ENCODE measurements at regions not wholly inside any gene's neighbourhood (a gene's known extent, or its start where the extent isn't known, plus 50 kb on each side); places are given as distances from the start of the nearest gene placed in this dataset.

DNA sequence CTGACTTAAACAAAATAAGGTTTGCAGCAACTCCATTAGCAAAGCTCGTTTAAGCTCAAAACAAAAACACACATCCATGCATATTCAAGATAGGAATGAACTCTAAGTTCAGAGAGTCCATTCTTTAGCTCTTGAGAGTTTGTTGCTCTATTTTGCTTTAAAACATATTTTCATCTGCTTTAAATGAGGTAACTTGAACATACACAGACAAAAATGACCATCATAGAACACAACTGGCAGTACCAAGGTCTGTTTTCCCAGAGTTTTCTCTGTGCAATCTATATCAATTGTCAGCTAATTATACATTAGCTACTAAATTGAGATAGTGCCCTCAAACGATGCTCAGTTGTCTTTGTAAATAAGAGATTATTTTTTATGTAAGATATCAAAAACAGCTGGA, 423.2 kb upstream of the ANO3 start:
- DNase-seq = no peak

DNA sequence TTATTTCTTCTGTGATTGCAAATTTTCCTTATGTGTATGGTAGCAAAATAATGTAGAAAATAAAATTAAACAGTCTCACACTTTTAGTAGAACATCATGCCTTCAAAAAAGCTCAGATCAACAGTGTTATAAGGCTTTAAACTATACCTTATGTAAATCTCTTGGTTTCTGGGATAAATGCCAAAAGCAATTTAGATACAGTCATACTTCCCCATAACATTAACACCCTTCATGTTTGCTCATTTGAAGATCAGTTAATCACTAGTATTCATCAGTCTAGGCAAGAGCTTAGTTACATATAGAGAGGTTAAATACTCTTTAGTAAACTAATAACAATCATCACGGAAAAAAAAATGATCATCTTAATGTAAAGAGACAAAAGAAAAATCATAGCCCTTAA, 421.8 kb upstream of the ANO3 start:
- DNase-seq = no peak

DNA sequence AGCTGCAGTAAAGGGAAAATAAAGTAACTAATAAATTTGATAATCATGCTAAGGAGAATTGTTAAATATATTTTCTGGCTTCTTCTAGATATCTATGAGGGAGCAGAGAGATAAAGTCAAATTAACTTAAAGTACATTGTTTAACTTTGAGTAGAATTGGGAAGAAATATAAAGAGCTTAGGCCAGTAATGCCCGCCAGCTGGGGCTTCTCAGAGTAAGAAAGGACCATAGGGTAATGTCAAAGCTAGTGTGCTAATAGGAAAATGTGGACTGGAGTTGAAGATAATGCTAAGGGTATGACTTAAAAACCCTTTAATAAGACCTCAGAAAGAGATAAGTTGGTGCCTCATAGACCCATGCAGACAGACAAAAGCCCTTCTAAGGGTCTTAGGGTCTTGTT, 411.6 kb upstream of the ANO3 start:
- DNase-seq = no peak

DNA sequence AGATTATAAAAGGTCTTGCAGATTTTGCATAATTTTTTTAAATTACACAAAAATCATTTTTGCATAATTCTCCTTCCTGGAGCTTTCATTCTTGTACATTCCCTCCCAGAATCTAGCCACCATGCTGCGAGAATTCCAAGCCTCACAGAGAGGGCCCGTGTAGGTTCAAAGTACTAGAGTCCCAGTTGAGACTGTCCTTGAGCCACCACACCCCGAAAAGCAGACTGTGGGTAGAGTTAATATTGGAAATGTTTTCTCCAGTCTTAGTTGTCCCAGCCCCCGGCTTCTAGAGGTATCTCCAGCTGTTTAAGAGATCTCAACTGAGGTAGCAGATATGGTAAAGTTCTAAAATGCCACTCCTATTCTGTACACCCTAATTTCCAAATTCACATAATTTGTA, 407.3 kb upstream of the ANO3 start:
- DNase-seq = no peak

DNA sequence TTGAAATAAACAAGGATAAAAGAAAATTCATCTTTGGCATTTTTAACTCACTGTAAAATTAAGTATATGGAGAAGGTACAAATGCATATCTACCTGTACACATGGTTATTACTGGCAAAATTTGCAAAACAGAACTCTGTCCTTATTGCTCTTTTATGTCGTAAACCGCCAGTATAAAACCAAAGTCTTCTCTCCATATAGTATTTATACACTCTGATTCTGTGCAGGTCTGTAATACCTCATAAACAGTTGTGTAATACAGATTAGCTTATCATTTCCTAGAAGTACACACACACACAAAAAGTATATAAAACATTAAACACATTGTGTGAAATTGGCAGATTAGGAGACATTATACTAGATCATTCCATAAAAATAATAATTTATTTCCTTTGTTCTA, 406.6 kb upstream of the ANO3 start:
- no peak for DNase-seq

DNA sequence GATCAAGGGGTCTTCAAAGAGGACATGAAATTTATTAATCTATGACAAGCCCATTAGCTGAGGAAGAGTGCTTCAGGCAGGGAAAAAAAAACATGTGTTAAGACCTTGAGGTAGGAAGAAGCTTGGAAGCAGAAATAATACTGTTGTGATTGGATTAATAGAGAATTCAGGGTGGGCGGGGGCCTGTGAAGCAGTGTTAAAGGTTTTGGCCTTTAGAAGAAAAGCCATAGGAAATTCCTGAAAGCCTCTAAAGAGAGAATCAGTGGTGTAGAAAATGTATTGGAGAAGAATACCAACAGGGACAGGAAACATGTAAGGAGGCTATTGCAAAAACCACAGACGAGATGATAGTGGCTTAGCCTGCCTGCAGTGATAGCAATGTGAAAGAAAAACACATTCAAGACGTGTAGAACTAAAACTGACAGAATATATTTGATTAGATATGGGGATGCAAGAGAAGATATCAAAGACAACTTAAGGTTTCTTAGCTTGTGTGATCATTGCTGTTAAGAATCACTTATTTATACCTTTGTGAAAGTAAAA, 404.4 kb upstream of the ANO3 start:
- DNase-seq = no peak

DNA sequence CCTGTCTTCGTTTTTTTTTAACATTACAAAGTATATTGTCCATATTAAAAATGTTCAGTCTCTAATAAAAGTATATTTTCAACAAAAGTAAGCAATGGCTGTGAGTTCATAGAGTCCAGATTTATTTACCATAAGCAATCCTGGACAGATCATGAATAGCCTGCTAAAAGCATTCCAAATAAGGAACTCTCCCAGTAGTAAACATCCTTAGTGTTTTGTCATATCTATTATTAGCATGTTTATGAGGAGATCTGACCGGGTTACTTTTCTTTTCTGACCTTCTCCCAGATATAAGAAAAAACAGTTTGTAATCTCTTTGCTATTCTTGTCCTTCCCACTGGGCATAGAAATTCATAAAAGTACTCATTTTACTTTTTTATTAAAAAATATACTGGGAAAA, 403.9 kb upstream of the ANO3 start:
- DNase-seq = no peak

DNA sequence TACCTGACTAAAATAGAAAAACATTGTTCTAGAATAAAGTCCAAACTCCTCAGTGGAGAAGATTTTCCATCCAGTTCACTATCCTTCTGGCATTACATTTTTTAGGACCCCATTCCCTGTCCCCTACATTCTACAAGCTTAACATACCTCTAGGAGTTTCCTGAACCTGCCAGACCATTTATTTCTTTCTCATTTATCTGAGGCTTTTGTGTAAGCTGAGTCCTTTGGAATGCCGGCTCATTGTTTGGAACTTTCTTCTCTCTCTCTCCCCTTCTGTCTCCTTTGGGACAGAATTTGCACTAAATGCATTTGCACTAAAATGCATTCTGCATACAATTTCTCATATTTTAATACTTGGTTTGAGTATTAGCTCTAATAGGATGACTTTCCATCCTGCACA, 393.0 kb upstream of the ANO3 start:
- DNase-seq = no peak

DNA sequence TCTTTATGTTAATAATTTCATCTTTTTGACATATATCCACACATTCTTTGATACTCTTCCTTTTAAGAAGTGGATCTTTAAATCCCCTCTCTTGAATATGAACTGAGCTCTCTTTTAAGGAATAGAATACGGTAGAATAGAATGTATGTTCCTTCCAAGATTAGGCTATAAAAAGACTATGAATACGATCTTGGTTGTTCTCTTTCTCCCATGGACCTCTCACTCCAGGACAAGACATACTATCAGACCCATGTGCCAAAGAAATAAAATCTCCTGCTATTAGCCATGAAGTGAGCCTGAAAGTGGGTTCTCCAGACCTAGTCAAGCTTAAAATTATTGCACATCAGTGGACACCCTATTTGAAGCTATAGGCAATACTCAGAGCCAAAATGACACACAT, 392.2 kb upstream of the ANO3 start:
- no peak for DNase-seq

DNA sequence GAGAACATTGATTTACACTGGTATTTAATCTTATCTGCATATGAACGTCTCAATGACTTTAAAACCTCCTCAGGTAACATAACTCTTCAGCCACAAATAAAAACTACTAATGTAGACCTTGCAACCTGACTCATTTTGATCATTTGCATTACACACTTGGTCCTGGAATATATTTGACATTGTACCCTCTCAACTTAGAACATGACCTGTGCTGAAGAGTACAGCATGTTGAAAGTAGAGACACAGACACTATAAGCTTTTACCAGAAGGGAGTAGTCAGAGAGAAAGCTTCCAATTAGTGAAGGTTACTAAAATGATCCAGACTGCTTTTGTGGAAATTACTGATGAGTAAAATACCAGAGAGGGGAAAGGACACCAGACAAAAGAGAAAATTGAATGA, 390.6 kb upstream of the ANO3 start:
- DNase-seq = no peak

DNA sequence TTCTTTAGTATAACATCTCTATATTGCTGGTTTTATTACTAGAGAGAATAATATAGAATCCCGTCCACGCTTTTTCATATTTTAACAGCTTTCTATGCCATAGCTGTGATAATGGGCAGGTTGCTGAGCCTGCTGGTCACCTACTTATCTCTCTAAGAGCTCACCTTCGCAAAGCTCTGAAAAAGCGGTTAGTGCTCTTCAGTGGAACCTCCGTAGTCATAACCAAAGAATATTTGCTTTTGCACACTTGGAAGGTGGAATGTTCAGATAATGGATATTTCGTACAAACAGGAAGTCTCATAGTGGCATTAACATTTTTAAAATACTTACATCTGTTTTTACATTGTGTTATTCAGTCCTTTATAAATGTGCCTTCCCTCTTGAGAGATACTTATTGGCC, 388.9 kb upstream of the ANO3 start:
- DNase-seq = no peak

DNA sequence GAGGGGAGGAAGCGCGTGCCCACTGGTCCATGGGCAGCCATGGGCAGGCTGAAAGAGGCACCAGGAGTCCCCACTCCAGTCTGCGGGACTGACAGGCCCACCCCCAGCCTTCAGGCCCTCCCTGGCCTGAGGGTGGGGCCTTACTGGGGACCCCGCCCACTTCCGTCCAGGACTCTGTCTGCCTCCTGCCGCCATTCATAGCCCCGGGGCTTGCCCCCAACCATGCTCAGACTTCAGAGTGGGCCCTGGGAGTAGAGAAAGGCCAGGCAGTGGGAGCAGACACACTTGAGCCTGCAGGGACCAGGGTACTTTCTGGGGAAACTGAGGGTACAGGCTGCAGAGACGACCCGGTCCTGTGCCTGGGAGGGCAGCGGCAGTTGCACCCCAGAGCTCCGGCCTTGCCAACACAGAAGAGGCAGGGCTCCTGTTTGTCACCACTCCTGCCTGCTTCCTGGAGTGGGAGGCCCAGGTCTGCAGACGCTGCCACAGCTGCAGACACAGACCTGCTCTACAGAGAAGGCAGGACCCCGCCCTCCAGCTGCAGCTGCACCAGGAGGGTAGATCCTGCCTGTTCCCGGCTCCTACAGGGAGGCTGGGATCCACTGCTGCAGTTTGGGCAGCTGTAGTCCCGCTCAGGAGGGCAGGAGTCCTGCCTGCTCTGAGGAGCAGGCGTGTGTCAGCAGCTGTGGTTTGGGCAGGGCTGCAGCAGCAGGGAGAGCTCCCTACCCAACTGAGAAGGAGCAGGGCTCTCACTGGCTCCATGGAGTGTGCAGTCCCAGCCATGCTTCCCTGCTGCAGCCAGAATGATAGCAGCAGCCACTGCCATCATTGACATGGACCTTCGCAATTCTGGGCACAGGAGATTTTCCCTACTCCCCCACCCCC, 387.9 kb upstream of the ANO3 start:
- DNase-seq = no peak

DNA sequence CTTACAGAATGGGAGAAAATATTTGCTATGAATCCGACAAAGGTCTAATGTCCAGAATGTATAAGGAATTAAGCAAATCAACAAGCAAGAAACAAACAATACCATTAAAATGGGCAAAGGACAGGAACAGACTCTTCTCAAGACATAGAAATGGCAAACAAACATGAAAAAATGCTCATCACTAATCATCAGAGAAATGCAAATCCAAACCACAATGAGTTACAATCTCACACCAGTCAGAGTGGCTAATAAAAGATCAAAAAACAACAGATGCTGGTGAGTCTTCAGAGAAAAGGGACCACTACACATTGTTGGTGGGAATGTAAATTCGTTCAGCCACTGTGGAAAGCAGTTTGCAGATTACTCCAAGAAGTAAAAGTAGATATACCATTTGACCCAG, 382.0 kb upstream of the ANO3 start:
- no peak for DNase-seq

DNA sequence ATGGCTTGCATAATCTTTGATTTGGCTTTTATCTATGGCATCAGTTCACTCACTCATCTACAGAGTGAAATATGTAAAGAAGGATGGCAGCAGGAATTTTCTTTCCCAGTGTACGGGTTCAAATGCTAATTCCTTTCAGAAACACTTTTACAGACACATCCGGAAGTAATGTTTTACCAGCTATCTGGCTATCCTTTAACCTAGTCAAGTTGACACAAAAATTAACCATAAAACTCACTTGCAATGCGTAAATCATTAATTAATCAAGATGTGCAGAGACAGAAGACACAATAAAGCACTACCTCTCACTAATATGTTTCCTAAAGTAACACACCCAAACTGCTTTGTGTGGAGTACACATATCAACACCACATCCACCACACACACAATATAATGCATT, 378.9 kb upstream of the ANO3 start:
- no peak for DNase-seq

DNA sequence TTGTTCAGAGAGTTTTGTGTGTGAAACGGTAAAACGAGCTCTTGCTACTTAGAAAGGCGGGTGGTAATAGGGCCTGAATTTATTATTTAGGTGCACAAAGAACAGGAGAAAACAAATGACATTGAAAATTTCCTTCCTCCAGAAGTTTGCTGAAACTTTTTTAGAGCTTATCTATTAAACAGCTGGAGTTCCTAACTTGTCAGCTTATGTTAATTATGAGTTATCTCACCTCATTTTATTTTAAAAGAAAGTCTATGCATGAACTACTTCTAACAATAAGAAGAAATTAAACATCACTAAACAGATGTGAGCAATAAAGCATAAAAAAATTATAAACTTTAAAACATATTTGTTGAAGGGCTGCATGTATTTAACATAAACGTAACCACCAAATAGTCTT, 373.9 kb upstream of the ANO3 start:
- DNase-seq = no peak

DNA sequence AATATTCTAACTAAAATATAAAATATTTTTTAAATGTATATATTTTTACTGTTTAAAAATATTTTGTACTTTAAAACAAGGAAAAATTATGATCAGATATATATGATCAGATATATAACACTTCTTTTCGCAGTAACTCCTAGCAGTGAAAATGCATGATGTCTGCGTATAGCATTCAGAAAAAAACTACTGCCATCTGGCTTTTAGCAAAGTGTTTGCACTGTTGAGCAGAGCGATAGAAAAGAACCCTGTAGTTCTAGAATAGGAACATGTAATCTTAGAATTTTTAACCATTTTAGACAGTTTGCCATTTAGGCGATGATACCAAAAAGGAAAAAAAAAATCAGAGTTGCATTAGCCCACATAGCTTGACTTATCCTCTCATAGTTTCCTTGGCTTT, 370.4 kb upstream of the ANO3 start:
- no peak for DNase-seq

DNA sequence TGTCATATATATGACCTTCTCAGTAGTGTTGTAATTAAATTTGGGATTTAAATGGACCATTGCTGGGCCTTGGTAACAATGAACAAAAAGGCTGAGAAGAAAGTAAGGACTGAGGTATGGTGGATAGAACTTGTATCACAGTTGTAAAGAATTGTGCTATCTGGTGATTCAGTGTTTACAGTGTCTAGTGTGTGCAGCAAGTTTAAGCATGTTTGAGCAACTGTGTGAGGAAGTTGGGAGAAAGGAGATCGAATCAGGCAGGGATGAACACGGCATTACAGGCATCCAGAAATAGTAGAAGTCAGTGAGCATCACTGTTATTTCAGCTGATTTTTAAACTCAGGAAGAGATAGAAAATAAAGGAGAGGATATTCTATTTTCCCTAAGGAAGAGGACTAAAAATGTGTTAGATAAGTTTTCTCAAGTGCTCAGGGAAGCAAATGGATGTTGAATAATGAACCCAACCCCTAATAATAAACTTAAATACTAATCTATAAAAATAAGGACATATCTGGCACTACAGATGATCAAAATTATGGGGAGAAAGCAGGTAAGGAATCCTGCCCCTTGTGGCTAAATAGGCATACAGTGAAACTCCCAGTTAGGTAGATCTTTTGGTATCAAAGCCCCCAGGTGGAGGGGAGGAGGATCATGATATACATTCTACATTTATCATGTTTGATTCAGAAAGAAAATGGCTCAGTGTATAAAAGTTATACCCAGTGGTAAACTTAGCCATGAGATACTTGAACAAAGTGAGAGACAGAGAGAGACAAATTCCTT, 361.0 kb upstream of the ANO3 start:
- no peak for DNase-seq

DNA sequence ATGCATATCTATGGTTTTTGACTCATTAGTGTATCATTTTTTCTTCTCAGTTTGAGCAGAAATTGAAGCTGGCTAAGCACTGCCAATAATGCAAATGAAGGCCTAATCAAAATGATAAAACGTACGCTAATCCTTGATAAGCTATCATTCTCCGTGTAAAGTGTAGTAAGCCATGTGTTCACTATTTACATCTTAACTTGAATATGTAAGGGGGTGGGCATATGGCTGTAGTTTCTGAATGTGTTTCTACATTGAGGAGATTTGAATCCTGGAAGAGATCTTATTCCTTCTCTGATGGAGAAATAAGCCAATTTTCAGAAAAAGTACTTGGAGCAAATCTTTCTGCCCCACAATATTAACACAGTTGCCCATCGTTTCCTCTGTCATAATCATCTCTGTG, 351.8 kb upstream of the ANO3 start:
- DNase-seq = no peak

DNA sequence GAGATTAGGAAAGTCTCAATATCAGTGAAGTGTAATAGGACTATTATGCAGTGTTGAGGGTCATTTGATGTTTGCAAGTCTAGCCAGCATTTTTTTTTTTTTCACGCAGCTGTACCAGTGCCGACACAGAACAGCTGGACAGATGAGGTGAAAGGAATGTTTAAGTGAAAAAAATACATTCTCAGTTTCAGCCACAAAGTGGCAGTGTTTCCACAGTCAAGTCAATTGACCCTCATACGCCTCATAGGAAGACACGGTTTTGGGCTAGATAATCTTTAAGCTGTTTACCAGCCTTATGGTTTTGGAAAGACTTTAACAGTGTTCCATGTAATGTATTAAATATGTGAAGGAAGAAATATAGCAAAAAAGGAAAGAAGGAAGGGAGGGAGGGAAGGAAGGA, 349.9 kb upstream of the ANO3 start:
- no peak for DNase-seq

DNA sequence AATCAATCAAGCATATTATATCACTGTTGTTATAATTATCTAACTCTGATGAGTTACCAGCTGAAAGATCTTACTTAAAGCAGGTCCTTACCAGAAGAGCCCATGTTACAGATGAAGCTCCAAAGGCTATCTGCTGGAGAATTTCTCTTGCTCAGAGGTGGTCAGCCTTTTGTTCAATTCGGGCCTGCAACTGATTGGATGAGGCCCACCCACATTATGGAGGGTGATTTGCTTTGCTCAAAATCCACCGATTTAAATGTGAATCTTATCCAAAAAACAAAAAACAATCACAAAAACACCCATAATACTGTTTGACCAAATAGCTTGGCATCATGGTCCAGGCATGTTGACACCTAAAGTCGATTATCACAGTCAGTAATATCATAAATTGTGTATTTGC, 348.6 kb upstream of the ANO3 start:
- no peak for DNase-seq

DNA sequence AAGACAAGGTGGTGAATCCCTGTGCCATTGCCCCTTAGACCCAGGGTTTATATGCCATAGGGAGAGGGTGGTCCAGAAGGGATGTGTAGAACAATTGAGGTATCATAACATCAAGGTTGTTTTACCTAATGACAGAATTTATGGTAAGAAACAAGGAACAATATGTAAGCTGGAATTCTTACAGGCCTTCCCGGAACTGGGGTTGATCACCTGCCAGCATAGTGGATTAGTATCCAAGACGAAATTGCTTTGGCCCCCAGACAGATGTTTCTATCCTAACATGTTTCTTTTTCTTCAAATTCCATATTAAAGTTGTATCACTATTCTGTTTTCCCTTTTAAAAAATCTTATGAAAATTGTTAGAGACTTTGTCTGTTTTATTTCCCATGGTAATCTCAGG, 343.8 kb upstream of the ANO3 start:
- no peak for DNase-seq

DNA sequence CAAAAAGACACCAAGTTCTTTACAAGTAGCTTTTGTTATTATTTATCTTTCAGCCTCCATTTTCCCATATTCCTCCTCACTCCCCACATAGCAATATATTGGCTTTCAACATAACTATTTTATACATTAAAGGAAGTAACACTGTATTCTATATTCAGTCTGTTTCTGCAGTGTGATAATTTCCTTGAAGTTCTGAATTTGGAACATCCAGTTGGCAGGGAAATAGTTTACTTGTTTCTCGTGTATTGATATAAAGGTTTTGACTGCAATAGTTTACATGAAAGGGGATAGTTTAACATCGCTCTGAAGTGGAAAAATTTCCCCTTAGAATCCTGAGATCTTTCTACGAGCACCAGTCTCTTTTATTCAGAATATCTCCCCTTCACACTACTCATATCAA, 341.5 kb upstream of the ANO3 start:
- no peak for DNase-seq

DNA sequence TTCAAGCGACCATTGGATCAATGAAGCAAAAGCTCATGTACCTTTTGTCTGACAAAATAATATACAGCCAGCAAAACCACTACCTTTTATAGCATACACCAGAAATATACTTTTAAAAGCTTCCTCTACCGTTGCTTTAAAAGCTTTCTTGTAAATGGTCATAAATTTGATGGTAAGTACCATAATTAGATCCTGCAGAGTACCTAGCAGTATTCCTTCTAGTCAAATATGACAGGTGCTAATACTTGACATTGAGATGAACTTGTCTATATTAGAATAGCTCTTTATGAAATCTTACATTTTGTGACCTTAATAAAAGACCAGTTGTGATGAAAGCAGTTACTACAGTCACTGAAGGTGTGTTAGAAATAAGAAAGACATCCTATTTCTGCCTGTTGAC, 340.5 kb upstream of the ANO3 start:
- DNase-seq = no peak

DNA sequence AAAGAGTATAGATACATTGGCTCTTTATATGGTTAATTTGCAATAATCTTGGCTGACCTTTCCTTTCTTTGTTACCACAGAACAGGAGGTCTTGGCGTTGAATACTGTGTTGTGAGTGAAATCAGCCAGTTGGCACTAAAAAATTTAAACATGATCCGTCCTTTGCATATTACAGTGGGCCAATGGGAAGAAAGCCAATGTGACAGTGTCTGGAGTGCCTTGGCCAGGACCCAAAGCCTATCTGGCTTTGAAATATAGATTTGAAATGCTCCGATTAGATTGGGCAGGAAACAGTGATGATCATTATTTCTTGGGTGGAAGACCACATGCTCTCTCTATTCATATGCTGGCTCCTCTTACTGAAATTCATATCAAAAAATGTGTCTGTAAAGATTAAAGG, 339.6 kb upstream of the ANO3 start:
- no peak for DNase-seq
